ENCODE measurements at regions not wholly inside any gene's neighbourhood (a gene's known extent, or its start where the extent isn't known, plus 50 kb on each side); places are given as distances from the start of the nearest gene placed in this dataset.
"Not testable (repeated sequence)": the region's sequence is repeated elsewhere in the genome, so short reads cannot be mapped to it uniquely, and the experiment has no call there.

GRCh38 chr5:154702477-154702876, 52.7 kb upstream of the LARP1 start:
- no peak overlapping the region for H3K4me3 ChIP-seq (ENCODE audit: low read depth, low read length)
- H3K4me1 ChIP-seq (ENCODE audit: control insufficient read depth, insufficient read depth, low read length): peaks cover 22% of the 10 kb centered on the region
- no peaks in the 10 kb centered on the region for H3K36me3 ChIP-seq (ENCODE audit: control insufficient read depth, insufficient read depth, low read length)
- H3K9me3 ChIP-seq (ENCODE audit: control insufficient read depth, insufficient read depth, low read depth, low read length): no peaks in the 10 kb centered on the region
- no peak overlapping the region for H3K27ac ChIP-seq (ENCODE audit: low read depth, low read length)
- H3K9ac ChIP-seq (ENCODE audit: low read length): no peak overlapping the region
- no peaks in the 10 kb centered on the region for H3K27me3 ChIP-seq (ENCODE audit: control insufficient read depth, insufficient read depth, low read length)

- H3K27me3 ChIP-seq (ENCODE audit: control insufficient read depth, insufficient read depth, low read length); H3K27ac ChIP-seq (ENCODE audit: low read depth, low read length); H3K9me3 ChIP-seq (ENCODE audit: control insufficient read depth, insufficient read depth, low read depth, low read length); H3K4me3 ChIP-seq (ENCODE audit: low read depth, low read length); H3K9ac ChIP-seq (ENCODE audit: low read length); H3K36me3 ChIP-seq (ENCODE audit: control insufficient read depth, insufficient read depth, low read length): not testable (repeated sequence)
- peaks cover 30% of the 10 kb centered on the region for H3K4me1 ChIP-seq (ENCODE audit: control insufficient read depth, insufficient read depth, low read length)
Measured at GRCh38 chr5:154701725-154702124, 53.5 kb upstream of the LARP1 start.

- no peak overlapping the region for H3K9ac ChIP-seq (ENCODE audit: low read length)
- no peaks in the 10 kb centered on the region for H3K36me3 ChIP-seq (ENCODE audit: control insufficient read depth, insufficient read depth, low read length)
- no peaks in the 10 kb centered on the region for H3K9me3 ChIP-seq (ENCODE audit: control insufficient read depth, insufficient read depth, low read depth, low read length)
- H3K27me3 ChIP-seq (ENCODE audit: control insufficient read depth, insufficient read depth, low read length): no peaks in the 10 kb centered on the region
- no peak overlapping the region for H3K4me3 ChIP-seq (ENCODE audit: low read depth, low read length)
- peaks cover 35% of the 10 kb centered on the region for H3K4me1 ChIP-seq (ENCODE audit: control insufficient read depth, insufficient read depth, low read length)
- H3K27ac ChIP-seq (ENCODE audit: low read depth, low read length): no peak overlapping the region
Measured at GRCh38 chr5:154701181-154701580, 54.0 kb upstream of the LARP1 start.

GRCh38 chr5:154700289-154700928, 54.8 kb upstream of the LARP1 start:
- H3K4me1 ChIP-seq (ENCODE audit: control insufficient read depth, insufficient read depth, low read length): peaks cover 36% of the 10 kb centered on the region
- H3K36me3 ChIP-seq (ENCODE audit: control insufficient read depth, insufficient read depth, low read length); H3K9ac ChIP-seq (ENCODE audit: low read length); H3K4me3 ChIP-seq (ENCODE audit: low read depth, low read length); H3K27ac ChIP-seq (ENCODE audit: low read depth, low read length); H3K27me3 ChIP-seq (ENCODE audit: control insufficient read depth, insufficient read depth, low read length); H3K9me3 ChIP-seq (ENCODE audit: control insufficient read depth, insufficient read depth, low read depth, low read length): not testable (repeated sequence)

- Histone ChIP-seq H3K4me3 (ENCODE audit: low read depth, low read length) (no peak overlapping the region), H3K27me3 (ENCODE audit: control insufficient read depth, insufficient read depth, low read length) (no peaks in the 10 kb centered on the region), H3K4me1 (ENCODE audit: control insufficient read depth, insufficient read depth, low read length) (peaks cover 36% of the 10 kb centered on the region), H3K9me3 (ENCODE audit: control insufficient read depth, insufficient read depth, low read depth, low read length) (no peaks in the 10 kb centered on the region), H3K27ac (ENCODE audit: low read depth, low read length) (no peak overlapping the region), H3K9ac (ENCODE audit: low read length) (no peak overlapping the region), H3K36me3 (ENCODE audit: control insufficient read depth, insufficient read depth, low read length) (no peaks in the 10 kb centered on the region)
Measured at GRCh38 chr5:154698763-154699162, 56.4 kb upstream of the LARP1 start.

- Histone ChIP-seq H3K4me1 (ENCODE audit: control insufficient read depth, insufficient read depth, low read length) (peaks cover 40% of the 10 kb centered on the region), H3K27ac (ENCODE audit: low read depth, low read length) (no peak overlapping the region)
Measured at GRCh38 chr5:154697371-154697770, 57.8 kb upstream of the LARP1 start.

GRCh38 chr5:154696891-154697290, 58.3 kb upstream of the LARP1 start:
- Histone ChIP-seq H3K27me3 (ENCODE audit: control insufficient read depth, insufficient read depth, low read length) (no peaks in the 10 kb centered on the region), H3K27ac (ENCODE audit: low read depth, low read length) (no peak overlapping the region)

More at GRCh38 chr5:154697371-154697770, 57.8 kb upstream of the LARP1 start:
- Histone ChIP-seq H3K9ac (ENCODE audit: low read length) (no peak overlapping the region), H3K36me3 (ENCODE audit: control insufficient read depth, insufficient read depth, low read length) (no peaks in the 10 kb centered on the region), H3K9me3 (ENCODE audit: control insufficient read depth, insufficient read depth, low read depth, low read length) (no peaks in the 10 kb centered on the region), H3K4me3 (ENCODE audit: low read depth, low read length) (no peak overlapping the region), H3K27me3 (ENCODE audit: control insufficient read depth, insufficient read depth, low read length) (no peaks in the 10 kb centered on the region)

GRCh38 chr5:154694159-154694558, 61.0 kb upstream of the LARP1 start:
- peaks cover 39% of the 10 kb centered on the region for H3K4me1 ChIP-seq (ENCODE audit: control insufficient read depth, insufficient read depth, low read length)
- H3K27ac ChIP-seq (ENCODE audit: low read depth, low read length): no peak overlapping the region
- H3K9me3 ChIP-seq (ENCODE audit: control insufficient read depth, insufficient read depth, low read depth, low read length): no peaks in the 10 kb centered on the region
- H3K9ac ChIP-seq (ENCODE audit: low read length): no peak overlapping the region
- no peaks in the 10 kb centered on the region for H3K27me3 ChIP-seq (ENCODE audit: control insufficient read depth, insufficient read depth, low read length)
- H3K36me3 ChIP-seq (ENCODE audit: control insufficient read depth, insufficient read depth, low read length): no peaks in the 10 kb centered on the region
- H3K4me3 ChIP-seq (ENCODE audit: low read depth, low read length): no peak overlapping the region

More at GRCh38 chr5:154696891-154697290, 58.3 kb upstream of the LARP1 start:
- no peaks in the 10 kb centered on the region for H3K36me3 ChIP-seq (ENCODE audit: control insufficient read depth, insufficient read depth, low read length)
- H3K9ac ChIP-seq (ENCODE audit: low read length): no peak overlapping the region
- peaks cover 44% of the 10 kb centered on the region for H3K4me1 ChIP-seq (ENCODE audit: control insufficient read depth, insufficient read depth, low read length)
- H3K4me3 ChIP-seq (ENCODE audit: low read depth, low read length): no peak overlapping the region
- H3K9me3 ChIP-seq (ENCODE audit: control insufficient read depth, insufficient read depth, low read depth, low read length): no peaks in the 10 kb centered on the region

GRCh38 chr5:154690488-154690887, 64.7 kb upstream of the LARP1 start:
- H3K27me3 ChIP-seq (ENCODE audit: control insufficient read depth, insufficient read depth, low read length): no peaks in the 10 kb centered on the region
- no peak overlapping the region for H3K9ac ChIP-seq (ENCODE audit: low read length)
- no peak overlapping the region for H3K4me3 ChIP-seq (ENCODE audit: low read depth, low read length)
- H3K27ac ChIP-seq (ENCODE audit: low read depth, low read length): no peak overlapping the region
- peaks cover 15% of the 10 kb centered on the region for H3K9me3 ChIP-seq (ENCODE audit: control insufficient read depth, insufficient read depth, low read depth, low read length)
- peaks cover 13% of the 10 kb centered on the region for H3K4me1 ChIP-seq (ENCODE audit: control insufficient read depth, insufficient read depth, low read length)
- H3K36me3 ChIP-seq (ENCODE audit: control insufficient read depth, insufficient read depth, low read length): 0 out of 2 replicates have a peak, but pooled peaks cover 3% of the 10 kb centered on the region

GRCh38 chr5:154686490-154686889, 68.7 kb upstream of the LARP1 start:
- H3K9me3 ChIP-seq (ENCODE audit: control insufficient read depth, insufficient read depth, low read depth, low read length): peaks cover 20% of the 10 kb centered on the region
- H3K36me3 ChIP-seq (ENCODE audit: control insufficient read depth, insufficient read depth, low read length): 0 out of 2 replicates have a peak, but pooled peaks cover 3% of the 10 kb centered on the region
- no peak overlapping the region for H3K9ac ChIP-seq (ENCODE audit: low read length)
- H3K27ac ChIP-seq (ENCODE audit: low read depth, low read length): no peak overlapping the region
- H3K4me1 ChIP-seq (ENCODE audit: control insufficient read depth, insufficient read depth, low read length): 0 out of 2 replicates have a peak, but pooled peaks cover 4% of the 10 kb centered on the region
- no peak overlapping the region for H3K4me3 ChIP-seq (ENCODE audit: low read depth, low read length)
- no peaks in the 10 kb centered on the region for H3K27me3 ChIP-seq (ENCODE audit: control insufficient read depth, insufficient read depth, low read length)

GRCh38 chr5:154683101-154683880, 71.9 kb upstream of the LARP1 start:
- H3K36me3 ChIP-seq (ENCODE audit: control insufficient read depth, insufficient read depth, low read length): 0 out of 2 replicates have a peak, but pooled peaks cover 3% of the 10 kb centered on the region
- H3K27ac ChIP-seq (ENCODE audit: low read depth, low read length): peak overlapping the region; percentile 90
- peak overlapping the region; percentile 72 for H3K9ac ChIP-seq (ENCODE audit: low read length)
- 0 out of 2 replicates have a peak, but pooled peaks cover 7% of the 10 kb centered on the region for H3K4me1 ChIP-seq (ENCODE audit: control insufficient read depth, insufficient read depth, low read length)
- peak overlapping the region; percentile 56 for H3K4me3 ChIP-seq (ENCODE audit: low read depth, low read length)
- no peaks in the 10 kb centered on the region for H3K27me3 ChIP-seq (ENCODE audit: control insufficient read depth, insufficient read depth, low read length)
- peaks cover 20% of the 10 kb centered on the region for H3K9me3 ChIP-seq (ENCODE audit: control insufficient read depth, insufficient read depth, low read depth, low read length)

All from HUES6 (cell line).